MG63 (cell line): ENCODE measurements at regions not wholly inside any gene's neighbourhood (a gene's known extent, or its start where the extent isn't known, plus 50 kb on each side); places are given as distances from the start of the nearest gene placed in this dataset.

Experiments used
- DNase-seq: peaks from one replicate; pipeline ENCODE4 v3.0.0-alpha.2; 2020
- H3K27me3 ChIP-seq: fragments of 250-450 bp; sonication (Bioruptor Pico); 2 replicates; pipeline ENCODE4 v1.5.1; 2020; ENCODE audit warnings: mild to moderate bottlenecking, moderate library complexity
- H3K36me3 ChIP-seq: fragments of 250-450 bp; sonication (Bioruptor Pico); 2 replicates; pipeline ENCODE4 v1.5.1; 2020; ENCODE audit warnings: mild to moderate bottlenecking, moderate library complexity
- H3K4me3 ChIP-seq: fragments of 250-450 bp; sonication (Bioruptor Pico); 2 replicates; pipeline ENCODE4 v1.5.1; 2020; ENCODE audit warnings: mild to moderate bottlenecking, moderate library complexity
- H3K9me3 ChIP-seq: fragments of 250-450 bp; sonication (Bioruptor Pico); 2 replicates; pipeline ENCODE4 v1.5.1; 2020; ENCODE audit warnings: mild to moderate bottlenecking, moderate library complexity

DNA sequence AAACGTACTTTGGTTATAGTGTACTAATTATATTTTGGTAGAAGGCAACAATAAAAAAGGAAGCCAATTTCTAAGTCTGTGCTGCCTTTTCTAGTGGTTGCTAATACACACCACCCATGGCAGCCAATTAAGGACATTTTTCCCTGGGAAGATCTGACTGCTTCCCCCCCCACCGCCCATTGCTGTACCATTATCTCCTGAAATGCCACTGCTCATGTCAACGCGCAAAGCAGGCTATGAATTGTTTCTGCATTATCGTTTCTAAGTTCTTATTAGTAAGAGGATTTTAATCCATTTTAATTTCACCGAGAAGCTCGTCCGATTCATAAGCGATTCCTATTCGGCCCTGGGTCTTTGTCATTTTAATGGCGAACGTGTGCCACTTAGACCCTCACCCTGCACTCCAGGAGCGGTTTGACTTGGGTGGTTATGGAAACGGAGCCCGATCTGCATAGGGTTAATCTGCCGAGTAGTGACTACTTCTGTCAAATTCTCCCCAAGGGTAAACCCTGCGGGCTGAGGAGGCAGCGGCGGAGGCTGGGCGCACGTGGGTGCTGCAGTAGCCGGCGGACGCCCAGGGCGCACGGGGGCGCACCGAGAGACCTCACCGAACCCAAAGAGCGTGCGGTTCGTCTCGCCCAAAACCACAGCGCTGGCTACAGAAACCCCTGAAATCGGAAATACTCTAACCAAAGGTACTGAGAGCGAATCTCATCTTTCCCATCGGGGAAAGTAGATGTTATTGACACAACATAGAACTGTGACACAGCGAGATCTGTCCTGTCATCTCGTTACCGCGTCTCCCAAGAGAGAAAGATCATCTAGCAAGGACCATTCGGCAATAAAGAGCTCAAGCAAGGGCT lies 55.8 kb upstream of the SHC3 start:
- H3K4me3 ChIP-seq = peak overlapping the region; percentile 15
- peaks cover 2% of the 10 kb centered on the region; the same call in 1 of the 2 replicates for H3K9me3 ChIP-seq
- no peaks in the 10 kb centered on the region for H3K36me3 ChIP-seq
- H3K27me3 ChIP-seq = peaks cover 2% of the 10 kb centered on the region; the same call in 1 of the 2 replicates
- DNase-seq = peak; percentile 54

DNA sequence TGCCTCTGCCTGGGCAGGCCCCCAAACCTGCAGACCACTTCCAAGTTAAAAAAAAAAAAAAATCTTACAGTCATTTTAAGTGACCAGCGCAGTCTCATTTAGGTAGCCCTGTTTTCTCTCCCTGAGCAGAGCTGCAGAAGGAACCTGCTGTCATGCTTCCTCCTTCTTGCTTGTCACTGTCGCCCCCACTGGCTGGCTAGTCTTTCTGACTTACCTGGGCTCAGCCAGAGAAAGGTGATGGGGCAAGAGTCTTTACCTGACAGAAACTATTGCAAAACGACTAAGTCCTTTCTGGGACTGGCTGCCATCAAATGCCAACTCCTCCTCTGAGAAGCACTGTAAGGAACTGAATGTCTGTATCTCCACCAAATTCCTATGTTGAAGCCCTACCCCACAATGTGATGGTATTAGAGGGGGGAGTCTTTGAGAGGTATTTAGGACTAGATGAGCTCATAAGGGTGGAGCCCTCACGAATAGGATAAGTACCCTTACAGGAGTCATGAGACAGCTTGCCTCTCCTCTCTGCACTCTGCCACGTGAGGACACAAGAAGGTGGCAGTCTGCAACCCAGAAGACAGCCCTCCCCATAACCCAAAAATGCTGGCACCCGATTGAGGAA lies 58.4 kb upstream of the SHC3 start:
- no peak for DNase-seq
- H3K4me3 ChIP-seq = no peak overlapping the region
- peaks cover 2% of the 10 kb centered on the region; the same call in 1 of the 2 replicates for H3K27me3 ChIP-seq
- H3K9me3 ChIP-seq = no peaks in the 10 kb centered on the region
- no peaks in the 10 kb centered on the region for H3K36me3 ChIP-seq

DNA sequence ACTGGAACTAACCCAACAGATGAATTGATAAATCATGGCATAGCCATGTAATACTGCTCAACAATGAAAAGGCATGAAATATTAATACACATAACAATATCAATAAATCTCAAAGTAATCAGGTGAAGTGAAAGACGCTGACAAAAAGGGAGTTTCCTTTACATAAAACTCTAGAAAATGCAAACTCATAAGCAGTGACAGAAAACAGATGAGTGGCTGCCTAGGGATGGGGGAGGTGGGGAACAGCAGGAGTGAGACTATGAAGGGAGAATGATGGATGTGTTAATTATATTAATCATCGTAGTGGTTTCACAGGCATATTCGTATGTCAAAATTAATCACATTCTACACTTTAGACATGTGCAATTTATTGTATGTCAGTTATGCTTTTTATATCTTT lies 59.8 kb upstream of the SHC3 start:
- no peak for DNase-seq
- Histone ChIP-seq H3K36me3 (no peaks in the 10 kb centered on the region), H3K9me3 (no peaks in the 10 kb centered on the region), H3K27me3 (peaks cover 2% of the 10 kb centered on the region; the same call in 1 of the 2 replicates), H3K4me3 (no peak overlapping the region)

- no peak for DNase-seq
- Histone ChIP-seq H3K36me3 (no peaks in the 10 kb centered on the region), H3K9me3 (no peaks in the 10 kb centered on the region), H3K27me3 (no peaks in the 10 kb centered on the region), H3K4me3 (no peak overlapping the region)
These were observed 64.9 kb upstream of the SHC3 start for GRCh38 chr9:89243296-89244061.

- DNase-seq = no peak
- H3K4me3 ChIP-seq = no peak overlapping the region
- no peaks in the 10 kb centered on the region for H3K36me3 ChIP-seq
- no peaks in the 10 kb centered on the region for H3K27me3 ChIP-seq
- H3K9me3 ChIP-seq = no peaks in the 10 kb centered on the region
These were observed 64.2 kb upstream of the CKS2 start for GRCh38 chr9:89246840-89247239.

DNA sequence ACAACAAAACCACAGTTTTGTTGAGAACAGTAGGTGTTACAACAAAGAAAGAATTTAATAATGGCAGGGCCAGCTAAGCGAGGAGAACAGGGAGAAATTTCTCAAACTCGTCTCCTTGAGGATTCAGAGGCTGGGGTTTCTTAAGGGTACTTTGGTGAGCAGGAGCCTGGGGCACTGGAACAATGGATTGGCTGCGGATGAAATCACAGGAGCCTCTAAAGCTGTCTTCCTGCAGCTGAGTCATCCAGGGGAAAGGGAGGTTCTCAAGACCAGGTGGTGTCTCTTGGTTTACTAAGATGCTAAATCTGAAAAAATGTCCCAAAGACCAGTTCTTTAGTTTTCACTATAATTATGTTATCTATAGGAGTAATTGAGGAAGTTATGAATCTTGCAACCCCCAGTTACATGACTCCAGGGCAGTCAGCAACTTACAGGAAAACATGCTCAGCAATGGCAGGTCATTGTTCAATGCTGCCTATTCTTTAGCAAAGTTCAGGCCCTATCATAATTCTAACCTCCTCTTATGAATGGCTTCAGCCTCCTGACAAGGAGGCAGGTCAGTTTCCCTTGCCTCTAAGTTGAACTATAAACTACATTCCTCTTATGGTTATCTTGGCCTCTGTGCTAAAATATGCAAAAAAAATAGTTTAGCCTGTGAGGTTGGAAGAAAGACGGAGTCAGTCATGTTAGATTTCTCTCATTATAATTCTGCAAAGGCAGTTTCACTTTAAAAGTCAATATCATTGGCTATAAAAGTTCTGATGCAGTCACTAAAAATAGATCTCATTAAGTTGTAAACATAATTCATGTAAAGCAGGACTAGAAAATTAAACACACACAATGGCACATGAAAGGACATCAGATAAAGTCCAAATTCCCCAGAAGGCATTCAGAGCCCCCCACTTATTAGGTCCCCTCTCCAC lies 63.3 kb upstream of the CKS2 start:
- DNase-seq = no peak
- Histone ChIP-seq H3K4me3 (no peak overlapping the region), H3K27me3 (no peaks in the 10 kb centered on the region), H3K36me3 (no peaks in the 10 kb centered on the region), H3K9me3 (no peaks in the 10 kb centered on the region)

DNA sequence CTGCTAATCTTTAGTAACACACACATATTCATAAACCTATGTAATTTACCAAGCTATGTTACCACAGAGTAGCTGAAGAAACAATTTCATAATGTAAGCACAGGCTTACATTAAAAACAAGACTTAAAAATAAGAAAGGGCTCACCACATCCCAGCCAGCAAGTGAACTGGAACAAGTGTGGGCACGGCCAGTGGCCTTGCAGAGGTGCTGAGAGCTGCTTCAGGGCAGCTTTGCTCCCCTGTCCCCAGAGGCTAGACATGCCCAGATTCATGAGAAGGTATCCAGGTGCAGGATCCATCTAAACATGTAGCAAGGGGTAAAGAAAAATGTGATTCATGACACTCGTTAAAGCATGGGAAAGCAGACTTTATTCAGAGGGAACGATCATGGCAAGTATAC lies 62.0 kb upstream of the CKS2 start:
- Histone ChIP-seq H3K36me3 (no peaks in the 10 kb centered on the region), H3K4me3 (no peak overlapping the region), H3K9me3 (no peaks in the 10 kb centered on the region), H3K27me3 (no peaks in the 10 kb centered on the region)
- DNase-seq = no peak

DNA sequence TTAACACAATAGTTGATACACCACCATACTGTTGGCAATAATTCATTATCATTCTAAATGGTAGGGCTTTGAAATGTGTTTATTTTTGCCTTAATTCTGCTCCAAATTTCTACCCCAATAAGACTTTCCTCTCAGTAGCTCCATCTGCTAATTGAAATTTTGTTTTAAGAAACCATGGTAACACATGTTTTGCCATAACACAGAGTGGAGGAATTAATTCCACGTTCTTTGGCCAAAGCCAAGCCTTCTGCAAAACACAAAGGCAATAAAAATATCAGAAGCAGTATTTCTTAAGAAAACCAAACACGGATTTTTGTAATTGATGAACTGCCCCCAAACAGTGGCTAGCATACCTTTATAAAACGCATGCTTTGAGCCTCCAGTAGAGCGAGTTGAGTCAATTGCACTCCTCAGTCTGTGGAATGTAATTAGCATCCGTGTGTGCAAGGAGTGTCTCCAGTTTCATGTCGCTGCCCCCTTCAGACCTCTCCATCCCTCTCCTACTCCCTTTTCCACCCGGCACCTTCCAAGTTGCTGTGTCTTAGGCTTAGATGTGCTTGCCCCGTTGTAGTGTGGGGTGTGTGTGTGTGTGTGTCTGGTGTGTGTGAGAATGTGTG lies 58.2 kb upstream of the CKS2 start:
- no peak for DNase-seq

DNA sequence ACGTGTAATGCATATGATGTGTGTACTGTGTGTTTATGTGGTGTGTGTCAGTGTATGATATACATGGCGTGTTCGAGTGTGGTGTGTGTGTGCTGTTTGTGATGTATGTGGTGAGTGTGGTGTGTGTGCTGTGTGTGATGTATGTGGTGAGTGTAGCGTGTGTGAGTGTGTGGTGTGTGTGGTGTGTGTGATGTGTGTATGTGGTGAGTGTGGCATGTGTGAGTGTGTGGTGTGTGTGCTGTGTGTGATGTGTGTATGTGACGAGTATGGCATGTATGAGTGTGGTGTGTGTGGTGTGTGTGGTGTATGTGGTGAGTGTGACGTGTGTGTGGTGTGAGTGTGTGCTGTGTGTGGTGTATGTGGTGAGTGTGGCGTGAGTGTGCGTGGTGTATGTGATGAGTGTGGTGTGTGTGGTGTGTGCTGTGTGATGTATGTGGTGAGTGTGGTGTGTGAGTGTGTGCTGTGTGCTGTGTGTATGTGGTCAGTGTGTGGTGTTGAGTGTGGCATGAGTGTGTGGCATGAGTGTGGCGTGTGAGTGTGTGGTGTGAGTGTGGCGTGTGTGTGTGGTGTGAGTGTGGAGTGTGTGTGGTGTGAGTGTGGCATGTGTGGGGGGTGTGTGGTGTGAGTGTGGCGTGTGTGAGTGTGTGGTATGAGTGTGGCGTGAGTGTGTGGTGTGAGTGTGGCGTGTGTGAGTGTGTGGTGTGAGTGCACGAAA lies 56.8 kb upstream of the CKS2 start:
- no peak for DNase-seq
- H3K36me3 ChIP-seq = no peaks in the 10 kb centered on the region

More for the DNA sequence above, 58.2 kb upstream of the CKS2 start:
- Histone ChIP-seq H3K4me3 (no peak overlapping the region), H3K27me3 (no peaks in the 10 kb centered on the region), H3K9me3 (no peaks in the 10 kb centered on the region), H3K36me3 (no peaks in the 10 kb centered on the region)

DNA sequence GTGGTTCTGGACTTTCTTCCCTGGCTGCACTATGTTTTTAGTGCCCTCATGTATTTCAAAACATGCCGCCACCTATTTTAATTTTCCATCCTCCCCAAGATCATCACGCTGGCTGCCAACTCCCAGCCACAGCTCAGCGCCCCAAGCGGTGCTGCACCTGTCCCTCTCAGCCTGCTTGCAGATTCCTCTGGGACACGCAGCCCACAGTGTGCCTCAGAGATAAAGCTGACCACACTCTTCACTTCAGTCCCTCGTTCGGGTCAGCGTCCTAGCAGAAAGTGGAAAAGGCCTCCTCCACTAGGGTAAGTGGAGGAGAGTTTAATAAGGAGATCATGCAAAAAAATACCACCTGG lies 56.2 kb upstream of the CKS2 start:
- DNase-seq = no peak
- H3K36me3 ChIP-seq = no peaks in the 10 kb centered on the region
- H3K9me3 ChIP-seq = no peaks in the 10 kb centered on the region
- no peak overlapping the region for H3K4me3 ChIP-seq
- H3K27me3 ChIP-seq = no peaks in the 10 kb centered on the region

More for the DNA sequence above, 56.8 kb upstream of the CKS2 start:
- Histone ChIP-seq H3K4me3 (no peak overlapping the region), H3K9me3 (no peaks in the 10 kb centered on the region), H3K27me3 (no peaks in the 10 kb centered on the region)

GRCh38 chr9:89256225-89256624 lies 54.8 kb upstream of the CKS2 start:
- Histone ChIP-seq H3K9me3 (no peaks in the 10 kb centered on the region), H3K36me3 (no peaks in the 10 kb centered on the region), H3K27me3 (no peaks in the 10 kb centered on the region), H3K4me3 (no peak overlapping the region)
- DNase-seq = no peak

- Histone ChIP-seq H3K36me3 (no peaks in the 10 kb centered on the region), H3K4me3 (no peak overlapping the region), H3K27me3 (no peaks in the 10 kb centered on the region), H3K9me3 (no peaks in the 10 kb centered on the region)
- DNase-seq = no peak
These were observed 54.4 kb upstream of the CKS2 start for GRCh38 chr9:89256642-89257041.

- no peak overlapping the region for H3K4me3 ChIP-seq
- no peak for DNase-seq
- H3K27me3 ChIP-seq = no peaks in the 10 kb centered on the region
- H3K36me3 ChIP-seq = no peaks in the 10 kb centered on the region
- H3K9me3 ChIP-seq = no peaks in the 10 kb centered on the region
These were observed 50.5 kb upstream of the CKS2 start for GRCh38 chr9:89260525-89260924.
